GM12874 (cell line): ENCODE measurements at regions not wholly inside any gene's neighbourhood (a gene's known extent, or its start where the extent isn't known, plus 50 kb on each side); places are given as distances from the start of the nearest gene placed in this dataset.

Experiments
- CTCF ChIP-seq: IDR thresholded peaks from 2 replicates; pipeline ENCODE4 v1.5.1; 2011; ENCODE audit warnings: low read depth, mild to moderate bottlenecking, control low read depth, low read length, moderate library complexity; ENCODE audit not compliant: insufficient read depth

GRCh38 chr5:2155556-2155955, 272.8 kb upstream of the IRX4 start:
- TF ChIP-seq CTCF = no peak

- TF ChIP-seq CTCF = no peak
These were observed 271.1 kb upstream of the IRX4 start for GRCh38 chr5:2153802-2154201.

- TF ChIP-seq CTCF = no peak
These were observed 270.6 kb upstream of the IRX4 start for GRCh38 chr5:2153350-2153749.

GRCh38 chr5:2151301-2151888, 268.7 kb upstream of the IRX4 start:
- TF ChIP-seq CTCF = peak; percentile 53

- no peak for TF ChIP-seq CTCF
These were observed 266.4 kb upstream of the IRX4 start for GRCh38 chr5:2149195-2149539.

GRCh38 chr5:2148312-2149194, 265.8 kb upstream of the IRX4 start:
- TF ChIP-seq CTCF = no peak

GRCh38 chr5:2147504-2148311, 265.0 kb upstream of the IRX4 start:
- TF ChIP-seq CTCF = no peak
